Vagina (tissue), 2 donors: ENCODE measurements at regions not wholly inside any gene's neighbourhood (a gene's known extent, or its start where the extent isn't known, plus 50 kb on each side); places are given as distances from the start of the nearest gene placed in this dataset.

Experiments used
- DNase-seq, 2 donors: peaks; one replicate each; pipeline ENCODE4 v3.0.0-alpha.2; 2017; ENCODE audit errors: extremely low spot score in 2 of 2
- H3K27ac ChIP-seq: fragments of 200-600 bp; sonication (generic); one replicate; pipeline ENCODE4 v1.5.1; 2019
- H3K27me3 ChIP-seq: fragments of 200-600 bp; sonication (generic); one replicate; pipeline ENCODE4 v1.5.1; 2019
- H3K36me3 ChIP-seq, 2 donors: fragments of 200-600 bp; sonication (generic); one replicate each; pipeline ENCODE4 v1.5.1; 2017 to 2019
- H3K4me1 ChIP-seq: fragments of 200-600 bp; sonication (generic); one replicate; pipeline ENCODE4 v1.5.1; 2019
- H3K4me3 ChIP-seq, 2 donors: fragments of 200-600 bp; sonication (generic); 1 replicate in 1 of 2; 2 replicates in 1 of 2; pipeline ENCODE4 v1.5.1; 2016 to 2019
- H3K9me3 ChIP-seq: fragments of 200-600 bp; sonication (generic); one replicate; pipeline ENCODE4 v1.5.1; 2019
- CTCF ChIP-seq, 3 experiments: fragments of 450-650 bp in 2 of 3; fragments of 200-600 bp in 1 of 3; sonication (generic) in 1 of 3; IDR thresholded peaks; one replicate each; pipeline ENCODE4 v1.5.1; 2017 to 2019; ENCODE audit warnings: antibody characterized with exemption in 3 of 3, mild to moderate bottlenecking in 2 of 3, moderate library complexity in 2 of 3
- POLR2A ChIP-seq, 2 donors: fragments of 450-650 bp; IDR thresholded peaks; one replicate each; pipeline ENCODE4 v1.6.1; 2017; ENCODE audit warnings: antibody characterized with exemption in 2 of 2, mild to moderate bottlenecking in 2 of 2, moderate library complexity in 2 of 2
- POLR2AphosphoS5 ChIP-seq, 2 donors: sonication (generic); formaldehyde crosslinking; IDR thresholded peaks; one replicate each; pipeline ENCODE4 v1.9.0; 2017; ENCODE audit warnings: antibody characterized with exemption in 2 of 2, mild to moderate bottlenecking in 2 of 2, low read depth in 1 of 2; ENCODE audit not compliant: insufficient read depth in 1 of 2
- intact Hi-C: fragments of 100-400 bp; cut with DNase I; formaldehyde crosslinking; loops from one replicate; pipeline ENCODE4 v1.15.1; 2023

- TF ChIP-seq CTCF (IDR thresholded peaks at IDR 0.05), result no peak
- TF ChIP-seq POLR2AphosphoS5 (IDR thresholded peaks at IDR 0.05; ENCODE audit: insufficient read depth in 1 of 2, low read depth in 1 of 2), result no peak
- no peak for TF ChIP-seq POLR2A (IDR thresholded peaks at IDR 0.05)
- H3K27ac ChIP-seq, result no peak overlapping the region
- H3K9me3 ChIP-seq, result no peaks in the 10 kb centered on the region
- DNase-seq, result no peak
- H3K4me1 ChIP-seq, result peaks cover 8% of the 10 kb centered on the region
- no peaks in the 10 kb centered on the region for H3K27me3 ChIP-seq
- H3K4me3 ChIP-seq, result no peak overlapping the region
- H3K36me3 ChIP-seq, result no peaks in the 10 kb centered on the region
- intact Hi-C loops, result no loop called here
Observed at GRCh38 chr14:99057576-99058083, 214.4 kb downstream of the BCL11B start.

GRCh38 chr14:99058542-99058941, 213.5 kb downstream of the BCL11B start:
- no peaks in the 10 kb centered on the region for H3K27me3 ChIP-seq
- no peaks in the 10 kb centered on the region for H3K36me3 ChIP-seq
- peaks cover 8% of the 10 kb centered on the region for H3K4me1 ChIP-seq
- no peaks in the 10 kb centered on the region for H3K9me3 ChIP-seq
- H3K27ac ChIP-seq, result no peak overlapping the region
- no peak for DNase-seq
- TF ChIP-seq POLR2AphosphoS5 (IDR thresholded peaks at IDR 0.05; ENCODE audit: insufficient read depth in 1 of 2, low read depth in 1 of 2), result no peak
- no peak for TF ChIP-seq CTCF (IDR thresholded peaks at IDR 0.05)
- no peak for TF ChIP-seq POLR2A (IDR thresholded peaks at IDR 0.05)
- no peak overlapping the region for H3K4me3 ChIP-seq
- intact Hi-C loops, result no loop called here

- Histone ChIP-seq H3K27me3 (no peaks in the 10 kb centered on the region), H3K36me3 (no peaks in the 10 kb centered on the region), H3K27ac (no peak overlapping the region), H3K4me3 (no peak overlapping the region), H3K9me3 (no peaks in the 10 kb centered on the region), H3K4me1 (peaks cover 8% of the 10 kb centered on the region)
- TF ChIP-seq POLR2AphosphoS5 (IDR thresholded peaks at IDR 0.05; ENCODE audit: insufficient read depth in 1 of 2, low read depth in 1 of 2), result no peak
- no peak for TF ChIP-seq CTCF (IDR thresholded peaks at IDR 0.05)
- TF ChIP-seq POLR2A (IDR thresholded peaks at IDR 0.05), result no peak
- peak; percentile 46 to 75 for DNase-seq
- intact Hi-C loops, result no loop called here
Observed at GRCh38 chr14:99062216-99062615, 209.8 kb downstream of the BCL11B start.

- H3K9me3 ChIP-seq, result no peaks in the 10 kb centered on the region
- no peaks in the 10 kb centered on the region for H3K36me3 ChIP-seq
- peaks cover 6% of the 10 kb centered on the region for H3K4me1 ChIP-seq
- H3K27me3 ChIP-seq, result no peaks in the 10 kb centered on the region
- TF ChIP-seq CTCF (IDR thresholded peaks at IDR 0.05), result no peak
- intact Hi-C loops, result no loop called here
- peak; percentile 19 to 34 for DNase-seq
- no peak overlapping the region for H3K4me3 ChIP-seq
- H3K27ac ChIP-seq, result no peak overlapping the region
Observed at GRCh38 chr14:99062772-99063418, 209.1 kb downstream of the BCL11B start.

- DNase-seq, result peak in 1 of 2 donors; percentile 46
- TF ChIP-seq CTCF (IDR thresholded peaks at IDR 0.05) (no peak), POLR2AphosphoS5 (IDR thresholded peaks at IDR 0.05; ENCODE audit: insufficient read depth in 1 of 2, low read depth in 1 of 2) (no peak), POLR2A (IDR thresholded peaks at IDR 0.05) (no peak)
- no peak overlapping the region for H3K4me3 ChIP-seq
- H3K36me3 ChIP-seq, result no peaks in the 10 kb centered on the region
- H3K27ac ChIP-seq, result no peak overlapping the region
- H3K9me3 ChIP-seq, result no peaks in the 10 kb centered on the region
- H3K27me3 ChIP-seq, result no peaks in the 10 kb centered on the region
- intact Hi-C loops, result no loop called here
- H3K4me1 ChIP-seq, result no peaks in the 10 kb centered on the region
Observed at GRCh38 chr14:99063620-99064225, 208.3 kb downstream of the BCL11B start.
